Colonic mucosa (tissue), 4 donors: ENCODE measurements at regions not wholly inside any gene's neighbourhood (a gene's known extent, or its start where the extent isn't known, plus 50 kb on each side); places are given as distances from the start of the nearest gene placed in this dataset.

ENCODE experiments used
- DNase-seq: peaks from one replicate; pipeline ENCODE4 v3.0.0-alpha.2; 2020
- H3K27ac ChIP-seq: fragments of 200-600 bp; one replicate; pipeline ENCODE4 v1.8.0; 2021
- H3K27me3 ChIP-seq: fragments of 200-600 bp; one replicate; pipeline ENCODE4 v1.8.0; 2021
- H3K36me3 ChIP-seq: fragments of 200-600 bp; one replicate; pipeline ENCODE4 v1.8.0; 2021
- H3K4me1 ChIP-seq: fragments of 200-600 bp; one replicate; pipeline ENCODE4 v1.8.0; 2021; ENCODE audit warnings: mild to moderate bottlenecking
- H3K4me3 ChIP-seq: fragments of 200-600 bp; one replicate; pipeline ENCODE4 v1.8.0; 2021
- H3K9ac ChIP-seq, 2 donors: one replicate each; pipeline ENCODE4 v1.7.0; 2013; ENCODE audit warnings: control low read depth in 2 of 2, low read depth in 2 of 2, low read length in 2 of 2
- H3K9me3 ChIP-seq: fragments of 200-600 bp; one replicate; pipeline ENCODE4 v1.8.0; 2021
- intact Hi-C: fragments of 100-400 bp; cut with DNase I; formaldehyde crosslinking; loops from one replicate; pipeline ENCODE4 v1.14.1; 2022
- TF ChIP-seq, protein P1 (sequence below): fragments of 200-600 bp; IDR thresholded peaks from one replicate; pipeline ENCODE4 v1.8.0; 2022; ENCODE audit warnings: antibody characterized with exemption, mild to moderate bottlenecking
- donor health status: healthy.
- donor health status: DM: no; HTN: no; CAD: no.
- donor health status: DM: no; HTN: no; CAD: no.

DNA sequence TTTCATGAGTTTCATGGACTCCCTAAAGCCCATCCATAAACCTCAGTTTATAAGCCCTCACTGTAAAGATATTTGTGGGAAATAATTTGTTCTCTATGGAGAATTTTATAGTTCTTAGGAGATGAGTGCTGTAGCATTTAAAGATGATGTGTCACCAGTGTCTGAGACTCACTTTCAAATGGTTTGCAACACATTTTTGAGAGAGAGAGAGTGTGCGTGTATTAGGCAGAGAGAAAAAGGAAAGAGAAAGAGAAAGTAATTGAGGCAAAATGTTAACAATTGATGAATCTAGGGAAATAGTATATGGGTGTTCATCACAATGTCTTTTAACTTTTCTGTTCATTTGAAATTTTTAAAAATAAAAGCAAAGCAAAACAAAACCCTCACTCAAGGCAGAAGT, 479.0 kb downstream of the ZSWIM6 start:
- no peak overlapping the region for H3K9ac ChIP-seq
- no peak overlapping the region for H3K27ac ChIP-seq
- no peaks in the 10 kb centered on the region for H3K27me3 ChIP-seq
- H3K4me3 ChIP-seq, result no peak overlapping the region
- intact Hi-C loops, result loop anchor here (10.0 kb wide), 1 partner anchor 136 kb away; no protein-coding TSS in a partner anchor
- H3K9me3 ChIP-seq, result no peaks in the 10 kb centered on the region
- H3K4me1 ChIP-seq, result no peaks in the 10 kb centered on the region
- DNase-seq, result no peak
- no peaks in the 10 kb centered on the region for H3K36me3 ChIP-seq
- TF ChIP-seq, protein P1, sequence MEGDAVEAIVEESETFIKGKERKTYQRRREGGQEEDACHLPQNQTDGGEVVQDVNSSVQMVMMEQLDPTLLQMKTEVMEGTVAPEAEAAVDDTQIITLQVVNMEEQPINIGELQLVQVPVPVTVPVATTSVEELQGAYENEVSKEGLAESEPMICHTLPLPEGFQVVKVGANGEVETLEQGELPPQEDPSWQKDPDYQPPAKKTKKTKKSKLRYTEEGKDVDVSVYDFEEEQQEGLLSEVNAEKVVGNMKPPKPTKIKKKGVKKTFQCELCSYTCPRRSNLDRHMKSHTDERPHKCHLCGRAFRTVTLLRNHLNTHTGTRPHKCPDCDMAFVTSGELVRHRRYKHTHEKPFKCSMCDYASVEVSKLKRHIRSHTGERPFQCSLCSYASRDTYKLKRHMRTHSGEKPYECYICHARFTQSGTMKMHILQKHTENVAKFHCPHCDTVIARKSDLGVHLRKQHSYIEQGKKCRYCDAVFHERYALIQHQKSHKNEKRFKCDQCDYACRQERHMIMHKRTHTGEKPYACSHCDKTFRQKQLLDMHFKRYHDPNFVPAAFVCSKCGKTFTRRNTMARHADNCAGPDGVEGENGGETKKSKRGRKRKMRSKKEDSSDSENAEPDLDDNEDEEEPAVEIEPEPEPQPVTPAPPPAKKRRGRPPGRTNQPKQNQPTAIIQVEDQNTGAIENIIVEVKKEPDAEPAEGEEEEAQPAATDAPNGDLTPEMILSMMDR, result no peak

DNA sequence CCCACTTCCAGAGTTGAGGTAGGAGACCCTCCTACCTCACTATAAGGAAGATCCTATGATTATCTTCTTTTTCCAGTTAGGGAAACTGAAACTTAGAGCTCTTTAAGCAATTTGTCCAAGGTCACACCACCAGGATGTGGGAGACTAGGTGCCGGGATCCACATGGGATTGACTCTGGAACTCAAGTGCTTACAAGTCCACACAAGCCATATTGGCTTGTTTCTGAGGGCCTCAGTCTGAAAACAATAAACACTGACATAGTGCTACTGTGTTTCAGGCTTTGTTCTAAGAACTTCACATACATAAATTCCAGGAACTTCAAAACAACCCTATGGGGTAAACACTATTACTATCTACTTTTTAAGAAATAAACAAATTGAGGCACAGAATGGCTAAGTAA, 481.3 kb downstream of the ZSWIM6 start:
- H3K27ac ChIP-seq, result no peak overlapping the region
- TF ChIP-seq, protein P1, result no peak
- DNase-seq, result no peak
- H3K4me3 ChIP-seq, result no peak overlapping the region
- no peaks in the 10 kb centered on the region for H3K4me1 ChIP-seq
- H3K9me3 ChIP-seq, result no peaks in the 10 kb centered on the region
- H3K36me3 ChIP-seq, result no peaks in the 10 kb centered on the region
- intact Hi-C loops, result loop anchor here (10.0 kb wide), 1 partner anchor 139 kb away; no protein-coding TSS in a partner anchor
- no peaks in the 10 kb centered on the region for H3K27me3 ChIP-seq
- H3K9ac ChIP-seq, result no peak overlapping the region

GRCh38 chr5:61815339-61815738, 483.3 kb downstream of the ZSWIM6 start:
- DNase-seq, result no peak
- no peak overlapping the region for H3K9ac ChIP-seq
- no peak overlapping the region for H3K4me3 ChIP-seq
- no peaks in the 10 kb centered on the region for H3K36me3 ChIP-seq
- H3K9me3 ChIP-seq, result no peaks in the 10 kb centered on the region
- intact Hi-C loops, result loop anchor here (10.0 kb wide), 1 partner anchor 141 kb away; no protein-coding TSS in a partner anchor
- TF ChIP-seq, protein P1, result no peak
- H3K27ac ChIP-seq, result no peak overlapping the region
- H3K27me3 ChIP-seq, result no peaks in the 10 kb centered on the region
- H3K4me1 ChIP-seq, result no peaks in the 10 kb centered on the region

GRCh38 chr5:61816146-61816545, 484.1 kb downstream of the ZSWIM6 start:
- DNase-seq, result no peak
- Histone ChIP-seq H3K4me3 (no peak overlapping the region), H3K27me3 (no peaks in the 10 kb centered on the region), H3K36me3 (no peaks in the 10 kb centered on the region), H3K27ac (no peak overlapping the region), H3K4me1 (no peaks in the 10 kb centered on the region), H3K9me3 (no peaks in the 10 kb centered on the region), H3K9ac (no peak overlapping the region)
- intact Hi-C loops, result loop anchor here (10.0 kb wide), 1 partner anchor 141 kb away; no protein-coding TSS in a partner anchor
- TF ChIP-seq, protein P1, result no peak

- DNase-seq, result no peak
- TF ChIP-seq, protein P1, result no peak
- no peaks in the 10 kb centered on the region for H3K9me3 ChIP-seq
- intact Hi-C loops, result loop anchor here (10.0 kb wide), 1 partner anchor 142 kb away; no protein-coding TSS in a partner anchor
- H3K9ac ChIP-seq, result no peak overlapping the region
- no peak overlapping the region for H3K27ac ChIP-seq
- H3K4me3 ChIP-seq, result no peak overlapping the region
- no peaks in the 10 kb centered on the region for H3K27me3 ChIP-seq
- H3K36me3 ChIP-seq, result no peaks in the 10 kb centered on the region
- H3K4me1 ChIP-seq, result no peaks in the 10 kb centered on the region
Observed at GRCh38 chr5:61816585-61817450, 484.8 kb downstream of the ZSWIM6 start.
